Renal cortex interstitium (tissue), 11 donors: ENCODE measurements at regions not wholly inside any gene's neighbourhood (a gene's known extent, or its start where the extent isn't known, plus 50 kb on each side); places are given as distances from the start of the nearest gene placed in this dataset.
"Not testable (repeated sequence)": the region's sequence is repeated elsewhere in the genome, so short reads cannot be mapped to it uniquely, and the experiment has no call there.

Source experiments
- DNase-seq, 11 donors: peaks; one replicate each; pipeline ENCODE4 v3.0.0-alpha.2; 2013; ENCODE audit warnings: low read depth in 9 of 11, low spot score in 4 of 11; ENCODE audit errors: extremely low read depth in 1 of 11

DNA sequence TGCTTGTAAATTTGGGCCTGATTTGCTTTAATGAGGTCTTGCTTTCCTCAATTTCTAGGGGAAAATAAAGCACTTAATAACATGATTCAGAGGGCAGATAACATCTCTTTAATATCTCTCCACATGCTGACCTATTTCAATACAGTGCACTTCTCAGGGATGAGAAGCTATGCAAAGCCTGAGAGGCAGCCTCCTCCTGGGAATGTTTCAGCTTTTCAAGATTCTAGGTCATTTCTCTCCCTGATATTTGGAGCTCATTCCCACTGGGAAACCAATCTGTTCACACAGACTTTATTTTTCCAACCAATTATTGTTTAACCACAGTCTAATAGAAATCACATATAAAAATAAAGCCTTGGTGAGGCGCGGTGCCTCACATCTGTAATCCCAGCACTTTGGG lies 67.0 kb upstream of the LSAMP start:
- no peak for DNase-seq

DNA sequence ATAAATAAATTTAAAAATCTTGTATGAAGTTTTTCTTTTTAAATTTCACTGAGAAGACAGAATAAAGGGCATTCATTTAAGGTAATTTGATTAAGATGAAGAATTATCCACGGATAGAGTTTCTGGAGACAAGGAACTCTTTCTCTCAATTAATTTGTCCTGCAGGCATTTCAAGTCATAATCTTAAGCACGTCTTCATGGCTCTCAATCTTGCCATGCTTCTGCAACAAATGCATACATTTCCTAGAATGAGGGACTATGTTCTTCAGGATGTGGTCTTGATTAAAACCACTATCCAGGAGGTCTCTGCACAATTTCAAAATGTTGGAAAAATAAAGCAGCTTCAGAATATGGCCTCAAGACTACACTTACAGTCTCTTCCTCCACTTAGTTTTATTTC lies 67.6 kb upstream of the LSAMP start:
- DNase-seq: no peak

DNA sequence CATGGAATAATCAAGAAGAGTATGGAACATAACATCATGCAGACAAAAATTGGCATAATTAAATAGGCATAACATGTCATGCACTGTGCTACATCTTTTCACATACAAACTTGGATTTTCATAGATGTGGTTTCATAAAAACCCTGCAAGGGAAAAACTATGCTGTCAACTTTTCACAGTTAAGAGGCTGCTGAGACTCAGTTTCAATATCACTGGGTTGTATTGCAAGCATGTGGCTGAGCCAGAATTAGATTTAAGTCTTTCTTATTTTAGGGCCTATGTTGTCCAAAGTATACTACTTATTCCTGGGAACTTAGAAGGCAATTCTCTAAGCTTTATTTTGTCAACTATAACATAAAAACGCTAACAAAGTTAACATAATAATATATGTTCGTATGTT lies 70.7 kb upstream of the LSAMP start:
- DNase-seq: no peak

DNA sequence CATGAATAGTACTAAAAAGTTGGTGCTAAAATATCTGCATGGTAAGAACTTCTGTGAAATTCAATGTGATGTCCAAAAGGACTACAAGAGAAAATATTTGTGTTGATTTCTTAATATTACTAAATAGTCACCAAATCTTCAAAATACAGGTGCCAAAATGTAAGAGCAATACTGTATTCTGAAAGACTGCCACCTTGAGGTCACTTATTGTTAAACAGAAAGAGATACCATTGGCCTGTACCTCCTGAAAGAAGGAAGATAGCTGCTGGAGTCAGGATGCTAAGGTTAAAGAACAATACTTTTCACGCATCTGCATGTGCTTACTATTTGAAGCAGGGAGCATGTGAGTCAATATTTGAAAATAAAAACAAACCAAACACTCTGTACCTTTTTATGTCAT lies 72.0 kb upstream of the LSAMP start:
- peak in 2 of 11 donors; percentile 0 to 1 for DNase-seq

DNA sequence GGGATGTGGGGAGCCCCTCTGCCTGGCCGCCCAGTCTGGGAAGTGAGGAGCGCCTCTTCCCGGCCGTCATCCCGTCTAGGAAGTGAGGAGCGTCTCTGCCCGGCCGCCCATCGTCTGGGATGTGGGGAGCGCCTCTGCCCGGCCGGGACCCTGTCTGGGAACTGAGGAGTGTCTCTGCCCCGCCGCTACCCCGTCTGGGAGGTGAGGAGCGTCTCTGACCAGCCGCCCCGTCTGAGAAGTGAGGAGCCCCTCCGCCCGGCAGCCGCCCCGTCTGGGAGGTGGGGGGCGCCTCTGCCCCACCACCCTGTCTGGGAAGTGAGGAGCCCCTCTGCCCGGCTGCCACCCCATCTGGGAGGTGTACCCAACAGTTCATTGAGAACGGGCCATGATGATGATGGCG lies 73.8 kb upstream of the LSAMP start:
- DNase-seq: not testable (repeated sequence)

DNA sequence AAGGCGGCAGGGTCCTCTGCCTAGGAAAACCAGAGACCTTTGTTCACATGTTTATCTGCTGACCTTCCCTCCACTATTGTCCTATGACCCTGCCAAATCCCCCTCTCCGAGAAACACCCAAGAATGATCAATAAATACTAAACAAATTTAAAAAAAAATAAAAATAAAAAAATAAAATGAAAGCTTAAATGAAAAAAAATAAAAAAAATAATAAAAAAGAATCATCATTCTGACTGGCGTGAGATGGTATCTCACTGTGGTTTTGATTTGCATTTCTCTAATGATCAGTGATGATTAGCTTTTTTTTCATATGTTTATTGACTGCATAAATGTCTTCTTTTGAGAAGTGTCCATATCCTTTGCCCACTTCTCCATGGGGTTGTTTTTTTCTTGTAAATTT lies 74.5 kb upstream of the LSAMP start:
- not testable (repeated sequence) for DNase-seq

DNA sequence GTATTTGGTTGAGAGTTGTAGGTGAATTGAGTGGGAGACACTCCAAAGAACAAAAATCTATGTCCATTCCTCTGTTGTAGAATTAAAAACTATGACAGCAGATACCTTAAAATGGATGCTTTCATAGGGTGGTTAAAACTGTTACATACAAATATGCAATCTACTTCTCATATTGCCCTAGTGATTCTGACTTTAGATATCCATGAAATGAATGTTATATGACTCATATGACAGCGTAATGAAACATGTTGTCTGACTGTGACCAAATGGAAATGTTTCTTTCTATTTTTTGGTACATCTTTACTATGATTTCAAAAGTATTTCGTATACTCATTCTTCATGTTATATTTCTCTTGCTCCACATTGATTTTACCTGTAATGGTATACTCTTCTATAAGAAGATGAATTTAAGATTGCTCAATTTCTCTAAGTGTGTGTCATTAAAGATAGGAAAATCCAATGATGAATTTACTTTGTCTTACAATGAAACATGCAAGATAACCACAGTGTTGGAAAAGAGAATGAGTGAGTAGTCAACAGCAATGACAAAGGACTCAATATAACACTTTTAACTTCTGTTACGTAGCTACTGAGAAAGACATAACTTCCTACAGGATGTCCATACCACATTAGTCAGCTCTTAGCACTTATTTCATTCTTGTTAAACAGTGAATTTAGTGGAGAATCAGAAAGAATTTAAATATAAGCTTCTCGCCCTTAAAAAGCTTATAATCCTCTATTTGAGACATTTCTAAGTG lies 79.3 kb upstream of the LSAMP start:
- no peak for DNase-seq

DNA sequence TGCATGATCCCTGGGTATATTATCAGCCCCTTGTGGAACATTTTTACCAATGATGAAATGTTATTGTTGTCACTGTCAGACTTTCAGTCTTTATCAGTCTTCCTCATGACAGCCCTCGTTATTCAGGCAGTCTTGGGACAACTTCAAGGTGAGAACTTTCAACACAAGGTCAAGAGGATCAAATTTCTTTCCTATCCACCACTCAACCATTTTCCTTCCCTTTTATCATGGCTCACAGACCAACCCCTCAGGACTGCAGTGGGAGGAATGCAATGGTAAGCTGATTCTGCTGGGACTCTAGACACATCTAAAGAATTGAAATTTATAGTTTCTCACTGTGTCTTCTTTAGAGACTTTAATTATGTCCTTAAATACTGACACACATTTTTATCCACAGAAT lies 107.0 kb upstream of the LSAMP start:
- DNase-seq: peak in 10 of 11 donors; percentile 1 to 46 (median 12)

DNA sequence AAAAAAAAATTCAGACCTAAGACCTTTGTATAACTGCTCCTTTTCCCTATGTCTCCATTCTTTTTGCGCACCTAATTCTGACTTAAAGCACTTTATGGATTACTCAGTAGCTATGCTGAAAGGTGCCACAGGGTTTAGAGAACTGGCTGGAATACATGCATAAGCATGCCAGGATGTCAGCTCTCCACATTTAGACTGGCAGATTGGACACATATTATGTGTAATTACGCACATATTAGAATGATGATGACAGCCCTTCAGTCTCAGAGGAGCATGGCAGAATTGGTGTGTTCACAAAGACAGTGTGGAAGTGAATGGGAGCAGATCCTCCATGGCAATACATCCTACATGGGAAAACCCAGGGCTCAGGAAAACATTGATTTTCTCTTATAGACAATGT lies 108.1 kb upstream of the LSAMP start:
- no peak for DNase-seq

DNA sequence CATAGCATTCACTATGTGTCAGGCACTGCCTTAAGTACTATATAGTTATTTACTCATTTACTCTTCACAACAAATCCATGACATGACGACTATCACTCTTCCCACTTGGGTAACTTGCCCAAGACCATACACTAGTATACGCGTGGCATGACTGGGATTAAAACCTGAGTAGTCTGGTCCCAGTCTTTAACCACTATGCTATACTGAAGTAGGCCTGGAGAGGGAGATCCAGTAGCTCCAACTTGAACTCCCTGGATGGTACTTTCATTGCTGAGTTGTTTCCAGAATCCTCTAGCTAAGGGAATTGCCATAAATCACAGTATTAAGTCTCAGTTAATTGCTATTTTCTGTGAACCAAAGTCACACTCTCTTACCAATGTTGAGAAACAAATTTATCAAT lies 116.2 kb upstream of the LSAMP start:
- DNase-seq: no peak

DNA sequence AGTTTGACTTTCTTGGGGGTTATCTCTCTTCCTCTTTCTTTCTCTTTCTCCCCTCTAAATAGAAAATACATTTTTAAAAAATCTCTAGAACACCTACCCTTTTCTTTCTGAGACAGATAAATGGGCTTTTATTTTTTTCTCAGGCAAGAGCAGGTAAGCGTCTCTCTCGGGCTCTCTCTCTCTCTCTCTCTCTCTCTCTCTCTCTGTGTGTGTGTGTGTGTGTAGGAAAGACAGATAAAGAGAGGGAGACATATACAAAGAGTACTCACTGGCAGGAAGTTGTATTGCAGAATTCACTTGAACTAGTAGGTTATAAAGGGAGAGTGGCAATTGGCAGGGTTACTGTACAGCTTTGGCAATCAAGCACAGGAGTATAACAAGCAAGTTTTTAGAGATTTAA lies 118.1 kb upstream of the LSAMP start:
- DNase-seq: no peak

DNA sequence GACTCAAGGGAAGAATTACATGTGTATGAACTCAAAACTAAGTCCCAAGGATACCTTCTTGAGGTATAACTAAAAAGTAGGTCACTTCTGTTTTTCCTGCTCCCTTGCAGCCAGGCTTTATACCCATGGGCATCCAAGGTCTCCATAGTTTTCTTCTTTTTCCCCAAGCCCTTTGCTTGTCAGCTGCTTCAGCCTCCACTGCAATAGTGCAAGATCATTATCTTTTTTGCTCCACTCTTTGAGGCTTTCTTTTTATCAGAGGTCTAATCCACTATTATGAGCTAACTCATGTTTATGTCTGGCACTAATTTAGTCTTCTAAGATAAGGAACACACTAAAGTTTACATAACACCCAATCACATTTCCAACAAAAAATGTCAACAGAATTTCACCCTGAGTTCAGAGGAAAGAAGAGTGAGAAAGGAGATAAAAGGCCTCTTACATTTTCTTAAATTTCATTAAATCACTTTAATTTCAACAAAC lies 121.2 kb upstream of the LSAMP start:
- no peak for DNase-seq

DNA sequence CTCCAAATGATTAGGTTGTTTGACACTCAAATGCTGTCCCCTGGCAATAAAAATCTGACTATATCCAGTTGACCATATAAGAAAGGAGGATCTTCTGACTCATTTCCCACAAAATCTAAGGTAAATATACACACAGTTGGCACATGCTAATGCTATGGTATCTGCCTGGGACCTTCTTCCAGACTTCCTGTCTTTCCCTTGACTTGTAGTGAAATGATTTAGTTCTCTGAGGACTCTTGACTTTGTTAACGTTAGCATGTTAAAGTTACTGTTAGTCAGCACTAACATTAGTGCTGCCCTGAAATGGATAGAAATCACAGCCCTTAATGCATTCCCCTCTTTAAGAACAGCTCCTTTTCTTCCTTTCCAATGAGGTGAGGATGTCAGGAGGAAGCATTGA lies 124.3 kb upstream of the LSAMP start:
- no peak for DNase-seq

DNA sequence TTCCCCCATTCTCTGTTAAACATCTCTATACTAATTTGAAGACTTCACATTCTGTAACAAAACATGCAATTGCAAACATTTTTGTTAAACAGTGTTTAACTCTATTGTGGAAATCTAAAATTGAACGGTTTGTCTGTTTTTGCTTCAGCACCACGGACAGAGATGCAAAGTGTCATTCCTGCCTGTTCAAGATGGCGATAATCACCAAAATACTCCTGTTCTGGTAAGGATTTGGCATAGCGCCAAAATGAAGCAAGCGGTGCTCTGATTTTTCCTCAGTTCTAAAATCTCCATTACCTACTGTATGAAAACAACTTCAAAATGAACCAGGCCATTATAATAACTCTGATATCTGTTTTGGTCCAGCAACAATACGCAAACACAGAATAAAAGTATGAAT lies 129.7 kb upstream of the TUSC7 start:
- peak; percentile 2 to 29 (median 18) for DNase-seq

DNA sequence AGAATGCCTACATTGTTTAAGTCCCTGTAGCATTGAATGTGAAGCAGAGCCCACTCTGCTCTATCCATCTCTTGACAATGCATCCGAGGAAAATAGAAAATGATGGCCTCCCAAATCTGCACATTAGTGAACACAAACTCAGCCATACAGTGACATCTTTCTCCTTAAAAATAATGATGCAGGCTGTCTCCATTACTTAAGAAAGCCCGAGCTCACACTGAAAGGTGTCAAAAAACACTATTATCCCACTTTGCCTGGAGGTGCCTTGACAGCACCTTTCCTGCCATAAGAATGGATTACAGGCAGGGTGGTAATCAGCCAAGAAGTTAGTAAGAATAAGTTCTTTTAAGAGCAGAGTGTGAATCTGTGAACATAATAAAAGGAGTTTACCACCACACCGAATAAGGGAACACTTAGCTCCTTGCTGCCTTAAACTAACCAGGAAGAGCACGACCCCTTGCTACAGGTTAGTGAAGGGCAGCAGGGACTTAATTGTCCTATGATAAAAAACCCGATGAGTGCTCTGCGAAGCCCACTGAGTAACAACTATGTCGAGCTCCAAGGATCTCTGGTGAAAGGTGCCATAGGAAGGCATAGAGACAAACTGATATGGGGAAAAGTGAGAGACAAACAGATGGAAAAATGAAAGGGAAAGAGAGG lies 123.2 kb upstream of the TUSC7 start:
- no peak for DNase-seq

DNA sequence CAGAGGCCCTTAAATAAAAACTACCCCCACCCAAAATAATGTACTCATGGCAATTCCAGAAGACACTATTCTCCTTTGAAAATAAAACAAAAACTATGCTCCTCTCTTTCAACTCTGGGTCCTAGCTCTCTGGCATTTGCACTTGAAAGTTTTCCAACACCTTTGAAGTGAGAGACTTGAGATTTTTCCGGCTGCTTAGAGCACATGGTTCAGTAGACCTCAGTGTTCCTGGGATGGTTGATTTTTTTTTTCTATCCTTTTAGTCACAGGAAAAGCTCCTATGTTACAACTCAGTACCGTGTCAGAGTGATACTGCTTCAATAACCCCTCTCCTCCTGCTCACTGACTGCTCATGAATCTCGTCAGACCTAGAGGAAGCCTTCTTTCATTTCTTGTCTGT lies 118.3 kb upstream of the TUSC7 start:
- DNase-seq: no peak

DNA sequence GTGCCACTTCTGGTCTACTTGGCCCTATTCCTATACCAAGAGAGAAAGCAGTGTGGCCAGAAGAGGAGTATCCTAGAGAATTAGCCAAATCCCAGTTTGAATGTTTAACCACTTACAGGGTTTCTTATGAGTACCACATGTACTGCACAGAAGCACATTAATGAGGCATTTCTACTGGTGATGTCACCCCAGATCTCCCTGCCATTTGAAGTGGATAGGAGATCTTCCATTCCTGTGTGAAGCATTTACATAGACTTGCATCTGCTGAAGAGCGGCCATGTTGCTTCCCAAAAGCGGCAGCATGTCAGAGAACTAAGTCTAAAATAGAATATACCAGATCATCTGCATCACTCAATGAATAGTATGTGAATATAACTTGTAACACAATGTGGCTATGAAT lies 108.4 kb upstream of the TUSC7 start:
- DNase-seq: no peak

DNA sequence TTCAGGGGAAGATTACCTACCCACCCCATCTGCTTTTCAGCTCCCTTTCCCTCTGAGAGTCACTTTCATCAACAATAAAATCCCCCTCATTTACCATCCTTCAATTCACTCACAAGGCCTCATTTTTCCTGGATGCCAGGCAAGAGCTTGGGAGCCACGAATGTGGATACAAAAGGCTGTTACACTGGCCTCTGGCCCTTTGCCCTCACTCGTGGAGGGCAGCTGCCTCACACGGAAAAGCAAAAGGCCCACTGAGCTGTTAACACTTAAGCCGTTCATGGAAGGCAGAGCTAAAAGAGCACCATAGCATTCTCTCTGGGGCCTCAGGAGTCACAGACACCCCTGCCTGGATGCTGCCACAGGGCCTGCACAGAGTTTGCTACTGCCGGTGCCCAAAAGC lies 102.4 kb upstream of the TUSC7 start:
- DNase-seq: no peak

DNA sequence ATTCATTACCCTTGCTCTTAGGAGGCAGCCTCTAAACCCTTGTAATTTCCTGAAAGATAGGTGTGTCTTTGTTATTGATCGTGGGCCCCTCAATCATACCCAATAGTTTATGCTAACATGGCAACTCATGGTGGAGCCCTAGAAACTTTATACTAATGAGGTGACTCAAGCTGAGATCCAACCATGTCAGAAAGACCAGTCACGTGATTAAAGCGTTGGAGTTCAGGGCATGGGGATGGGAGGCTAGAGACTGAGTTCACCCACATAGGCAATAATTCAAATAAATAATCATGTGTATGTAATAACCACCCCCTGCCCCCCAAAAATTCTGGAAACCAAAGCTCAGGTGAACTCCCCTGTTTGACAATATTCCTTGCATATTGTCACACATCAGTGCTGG lies 99.5 kb upstream of the TUSC7 start:
- DNase-seq: no peak

DNA sequence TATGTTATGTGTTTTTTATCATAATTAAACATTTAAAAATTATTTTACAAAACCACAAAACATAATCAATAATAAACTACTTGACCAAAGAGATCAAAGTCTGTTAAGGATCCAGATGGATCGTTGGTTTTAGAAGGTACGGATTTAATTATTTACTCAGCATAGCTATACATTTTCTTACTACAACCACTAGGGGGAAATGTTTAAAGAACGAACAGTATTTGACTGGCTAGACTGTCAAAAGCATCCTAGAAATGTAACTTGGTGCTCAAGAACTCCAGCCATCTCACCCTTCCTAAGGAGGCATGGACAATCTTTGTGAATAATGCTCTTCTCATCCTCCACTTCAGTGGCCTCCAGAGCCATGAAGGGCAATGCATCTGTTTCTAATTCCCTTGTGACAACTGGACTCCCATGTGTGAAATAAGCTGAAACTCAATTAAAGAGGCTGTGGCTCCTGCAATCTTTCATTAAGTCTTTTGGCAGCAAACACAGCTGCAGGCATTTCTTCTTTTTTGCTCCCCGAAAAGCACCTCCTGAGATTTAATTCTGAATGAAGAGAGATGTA lies 94.7 kb upstream of the TUSC7 start:
- DNase-seq: no peak

DNA sequence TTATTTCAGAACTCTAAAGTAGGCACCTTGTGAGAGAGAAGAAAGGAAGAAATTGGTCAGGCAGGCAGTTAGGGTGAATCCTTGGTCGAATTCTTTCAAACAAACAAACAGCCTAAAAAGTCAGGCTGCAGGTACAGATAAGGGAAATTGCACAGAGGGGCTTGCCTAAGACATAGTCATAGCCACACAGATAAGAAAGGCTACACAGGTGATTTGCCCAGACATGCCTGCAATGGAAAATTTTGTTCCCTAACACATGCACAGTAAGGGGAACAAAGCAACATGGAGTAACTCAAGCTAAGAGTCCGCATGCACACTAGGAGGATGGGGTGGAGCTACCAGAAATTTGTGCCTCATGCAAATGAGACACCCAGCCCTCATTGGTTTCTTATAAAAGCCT lies 91.4 kb upstream of the TUSC7 start:
- DNase-seq: no peak
